IMR-90 (cell line): ENCODE measurements at regions not wholly inside any gene's neighbourhood (a gene's known extent, or its start where the extent isn't known, plus 50 kb on each side); places are given as distances from the start of the nearest gene placed in this dataset.

Experiments
- BHLHE40 ChIP-seq: fragments of 150-350 bp; IDR thresholded peaks from 2 replicates; pipeline ENCODE4 v1.6.1; 2016; ENCODE audit warnings: mild to moderate bottlenecking, low read depth, low read length
- MAFK ChIP-seq: IDR thresholded peaks from 2 replicates; pipeline ENCODE4 v1.6.1; 2012; ENCODE audit warnings: low read depth, low read length, improper control_type of control experiment
- MAZ ChIP-seq: IDR thresholded peaks from 2 replicates; pipeline ENCODE4 v1.6.1; 2012; ENCODE audit warnings: low read depth, mild to moderate bottlenecking, low read length, improper control_type of control experiment, moderate library complexity, borderline replicate concordance
- MXI1 ChIP-seq: IDR thresholded peaks from 2 replicates; pipeline ENCODE4 v1.6.1; 2012; ENCODE audit warnings: low read depth, mild to moderate bottlenecking, low read length, moderate library complexity, borderline replicate concordance
- POLR2A ChIP-seq: IDR thresholded peaks from 2 replicates; pipeline ENCODE4 v1.6.1; 2012; ENCODE audit warnings: mild to moderate bottlenecking, low read depth, low read length
- RAD21 ChIP-seq: IDR thresholded peaks from 2 replicates; pipeline ENCODE4 v1.6.1; 2012; ENCODE audit warnings: low read length, improper control_type of control experiment
- RFX5 ChIP-seq: IDR thresholded peaks from 2 replicates; pipeline ENCODE4 v1.8.0; 2012; ENCODE audit warnings: low read depth, mild to moderate bottlenecking, low read length, moderate library complexity
- TF ChIP-seq, protein P1 (sequence below): conservative IDR thresholded peaks from 2 replicates; pipeline ENCODE4 v1.5.1; 2012; ENCODE audit warnings: mild to moderate bottlenecking, low read depth, low read length, improper control_type of control experiment

DNA sequence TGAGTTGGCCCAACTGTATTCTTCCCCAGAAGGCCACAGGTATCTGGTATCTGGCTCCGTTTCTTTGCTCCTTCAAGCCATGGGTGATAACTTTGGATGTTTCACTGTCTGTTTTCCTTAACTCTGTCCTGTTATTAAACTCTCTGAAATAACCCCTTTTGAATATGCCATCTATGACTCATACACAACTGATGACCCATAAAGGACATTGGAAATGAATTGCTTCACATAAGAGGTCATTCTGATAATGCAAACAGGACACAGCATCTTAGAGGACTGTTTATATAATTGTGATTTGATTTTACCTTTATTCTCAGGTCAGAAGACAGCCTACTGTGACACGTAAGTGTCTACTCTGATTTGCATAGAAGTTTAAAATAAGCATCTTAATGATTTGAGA, 227.7 kb downstream of the VEGFC start:
- TF ChIP-seq POLR2A = no peak
- TF ChIP-seq, protein P1, sequence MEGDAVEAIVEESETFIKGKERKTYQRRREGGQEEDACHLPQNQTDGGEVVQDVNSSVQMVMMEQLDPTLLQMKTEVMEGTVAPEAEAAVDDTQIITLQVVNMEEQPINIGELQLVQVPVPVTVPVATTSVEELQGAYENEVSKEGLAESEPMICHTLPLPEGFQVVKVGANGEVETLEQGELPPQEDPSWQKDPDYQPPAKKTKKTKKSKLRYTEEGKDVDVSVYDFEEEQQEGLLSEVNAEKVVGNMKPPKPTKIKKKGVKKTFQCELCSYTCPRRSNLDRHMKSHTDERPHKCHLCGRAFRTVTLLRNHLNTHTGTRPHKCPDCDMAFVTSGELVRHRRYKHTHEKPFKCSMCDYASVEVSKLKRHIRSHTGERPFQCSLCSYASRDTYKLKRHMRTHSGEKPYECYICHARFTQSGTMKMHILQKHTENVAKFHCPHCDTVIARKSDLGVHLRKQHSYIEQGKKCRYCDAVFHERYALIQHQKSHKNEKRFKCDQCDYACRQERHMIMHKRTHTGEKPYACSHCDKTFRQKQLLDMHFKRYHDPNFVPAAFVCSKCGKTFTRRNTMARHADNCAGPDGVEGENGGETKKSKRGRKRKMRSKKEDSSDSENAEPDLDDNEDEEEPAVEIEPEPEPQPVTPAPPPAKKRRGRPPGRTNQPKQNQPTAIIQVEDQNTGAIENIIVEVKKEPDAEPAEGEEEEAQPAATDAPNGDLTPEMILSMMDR = no peak
- TF ChIP-seq MAFK = no peak
- TF ChIP-seq MAZ = no peak
- no peak for TF ChIP-seq MXI1
- TF ChIP-seq RFX5 = no peak
- no peak for TF ChIP-seq RAD21
- TF ChIP-seq BHLHE40 = no peak
